DOHH2 (cell line): ENCODE measurements at regions not wholly inside any gene's neighbourhood (a gene's known extent, or its start where the extent isn't known, plus 50 kb on each side); places are given as distances from the start of the nearest gene placed in this dataset.

Source experiments
- CTCF ChIP-seq: fragments of 200-600 bp; sonication (generic); IDR thresholded peaks from one replicate; pipeline ENCODE4 v1.5.1; 2014; ENCODE audit warnings: antibody characterized with exemption, mild to moderate bottlenecking, low read depth, low read length; ENCODE audit not compliant: poor library complexity, severe bottlenecking
- EZH2phosphoT487 ChIP-seq: fragments of 200-600 bp; sonication (generic); IDR thresholded peaks from 2 replicates; pipeline ENCODE4 v1.6.1; 2017; ENCODE audit warnings: borderline replicate concordance, mild to moderate bottlenecking, antibody characterized with exemption, low read length, moderate library complexity, mixed read lengths

GRCh38 chrX:35675151-35675550 lies 123.0 kb upstream of the MAGEB16 start:
- TF ChIP-seq CTCF (no peak), EZH2phosphoT487 (no peak)
